GM21717 (cell line): ENCODE measurements at regions not wholly inside any gene's neighbourhood (a gene's known extent, or its start where the extent isn't known, plus 50 kb on each side); places are given as distances from the start of the nearest gene placed in this dataset.

Source experiments
- ATAC-seq: cut with Tn5 transposase; IDR thresholded peaks from one replicate; pipeline ENCODE4 v1.9.1; 2021; ENCODE audit warnings: mild to moderate bottlenecking, moderate library complexity; ENCODE audit not compliant: unreplicated experiment

DNA sequence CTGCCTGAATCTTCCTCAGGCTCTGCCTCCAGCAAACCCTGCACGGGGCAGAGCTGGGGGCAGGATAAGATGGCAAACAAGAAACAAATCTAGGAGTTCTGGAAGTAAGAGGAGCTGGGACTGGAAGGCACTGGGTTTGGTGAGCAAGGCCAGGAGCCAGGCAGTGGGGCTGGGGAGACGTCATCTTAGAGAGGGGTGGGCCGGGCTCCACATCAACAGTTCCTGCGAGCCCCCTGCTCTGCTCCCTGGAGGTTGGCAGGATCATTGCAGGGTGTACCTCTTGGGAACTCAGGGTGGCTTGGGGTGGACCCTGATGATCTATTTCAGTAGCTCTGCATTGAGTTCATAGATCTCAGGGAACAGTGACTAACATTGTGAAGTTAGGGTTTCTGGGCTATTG lies 87.3 kb upstream of the PRR23E start:
- no peak for ATAC-seq

DNA sequence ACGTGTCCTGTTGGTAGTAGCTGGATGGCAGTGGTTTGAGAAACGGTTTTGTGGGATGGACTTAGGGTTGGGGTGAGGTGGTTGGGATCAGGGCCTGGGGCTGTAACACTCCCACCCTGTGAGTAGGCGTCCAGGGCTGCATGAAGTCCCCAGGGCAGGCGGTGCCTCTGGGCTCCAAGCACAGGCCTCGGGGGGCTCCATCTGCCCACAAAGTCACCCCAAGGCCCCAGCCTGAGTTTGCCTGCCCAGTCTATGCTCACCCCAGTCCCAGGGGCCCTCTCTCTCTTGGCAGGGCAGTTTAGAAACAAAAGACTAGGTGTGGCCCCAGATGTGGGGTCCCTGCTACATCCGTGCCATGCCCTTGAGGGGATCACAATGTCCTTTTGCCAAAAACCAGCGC lies 86.9 kb upstream of the PRR23E start:
- ATAC-seq = no peak

- ATAC-seq = no peak
Observed at GRCh38 chr3:127106456-127106855, 86.5 kb upstream of the PRR23E start.

DNA sequence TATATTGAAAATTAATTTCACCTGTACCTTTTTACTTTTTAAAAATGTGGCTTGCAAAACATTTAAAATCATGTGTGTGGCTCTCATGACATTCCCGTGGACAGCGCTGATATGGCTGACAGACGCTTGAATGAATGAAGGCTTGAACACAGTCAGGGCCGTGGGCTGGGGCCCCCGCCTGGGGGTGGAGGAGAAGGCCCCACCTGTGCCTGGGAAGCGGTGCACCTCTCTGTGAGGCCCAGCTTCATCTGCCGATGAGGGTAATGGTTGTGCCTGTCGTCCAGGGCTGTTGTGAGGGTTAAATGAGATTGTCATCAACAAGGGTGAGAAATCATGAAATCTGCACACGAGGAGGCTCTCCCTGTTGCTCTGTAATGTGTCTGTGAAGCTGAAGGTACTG lies 85.9 kb upstream of the PRR23E start:
- ATAC-seq = no peak

DNA sequence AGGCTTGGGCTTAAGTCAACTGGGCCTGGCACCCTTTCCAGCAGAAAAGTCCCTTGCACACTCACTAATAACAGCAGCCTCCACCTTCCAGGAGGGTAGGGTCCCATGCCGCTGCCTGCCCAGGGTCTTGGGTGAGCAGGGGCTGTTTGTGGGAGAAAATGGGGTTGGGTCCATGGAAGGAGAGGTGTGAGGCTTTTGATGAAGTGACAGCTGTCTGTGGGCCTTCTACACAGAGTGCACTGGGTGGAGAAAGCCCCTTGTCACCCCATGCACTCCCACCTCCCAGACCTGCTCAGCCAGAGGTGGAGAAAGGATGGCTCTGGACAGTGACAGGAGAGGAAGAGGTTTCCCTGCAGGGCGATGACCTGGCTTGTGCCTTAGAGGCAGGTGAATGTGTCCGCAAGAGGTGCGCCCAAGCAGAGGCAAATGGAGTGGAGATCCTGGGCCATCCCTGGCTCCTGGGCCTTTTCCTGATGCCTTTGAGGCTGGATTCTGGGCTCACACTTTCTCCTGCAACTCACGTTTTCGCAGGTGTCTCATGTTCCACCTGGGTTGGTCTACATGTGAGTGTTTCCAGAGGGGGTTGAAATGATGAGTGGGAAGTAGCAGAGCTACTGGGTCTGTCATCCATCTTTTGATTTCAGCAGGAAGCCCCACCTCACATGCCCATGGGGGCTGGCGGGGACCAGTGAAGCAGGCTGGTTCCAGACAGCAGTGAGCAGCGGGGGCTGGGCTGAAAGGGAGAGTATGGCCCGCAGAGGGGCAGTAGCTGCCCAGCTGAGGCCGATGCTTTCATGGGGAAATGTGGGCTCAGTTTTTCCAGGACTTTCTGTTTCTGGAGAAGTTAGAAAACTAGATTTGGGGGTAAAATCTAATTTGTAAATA lies 85.2 kb upstream of the PRR23E start:
- ATAC-seq = no peak

DNA sequence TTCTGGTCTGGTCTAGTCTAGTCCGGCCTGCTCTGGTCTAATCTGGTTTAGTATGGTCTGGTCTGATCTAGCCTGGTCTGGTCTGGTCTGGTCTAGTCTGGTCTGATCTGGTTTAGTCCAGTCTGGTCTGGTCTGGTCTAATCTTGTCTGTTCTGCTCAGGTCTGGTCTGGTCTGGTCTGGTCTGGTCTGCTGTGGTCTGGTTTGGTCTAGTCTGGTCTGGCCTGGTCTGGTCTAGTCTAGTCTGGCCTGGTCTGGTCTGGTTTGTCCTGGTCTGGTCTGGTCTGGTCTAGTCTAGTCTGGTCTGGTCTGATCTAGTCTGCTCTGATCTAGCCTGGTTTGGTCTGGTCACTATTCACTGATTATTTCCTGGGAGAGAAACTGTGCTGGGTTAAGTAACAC lies 84.1 kb upstream of the PRR23E start:
- ATAC-seq = no peak

DNA sequence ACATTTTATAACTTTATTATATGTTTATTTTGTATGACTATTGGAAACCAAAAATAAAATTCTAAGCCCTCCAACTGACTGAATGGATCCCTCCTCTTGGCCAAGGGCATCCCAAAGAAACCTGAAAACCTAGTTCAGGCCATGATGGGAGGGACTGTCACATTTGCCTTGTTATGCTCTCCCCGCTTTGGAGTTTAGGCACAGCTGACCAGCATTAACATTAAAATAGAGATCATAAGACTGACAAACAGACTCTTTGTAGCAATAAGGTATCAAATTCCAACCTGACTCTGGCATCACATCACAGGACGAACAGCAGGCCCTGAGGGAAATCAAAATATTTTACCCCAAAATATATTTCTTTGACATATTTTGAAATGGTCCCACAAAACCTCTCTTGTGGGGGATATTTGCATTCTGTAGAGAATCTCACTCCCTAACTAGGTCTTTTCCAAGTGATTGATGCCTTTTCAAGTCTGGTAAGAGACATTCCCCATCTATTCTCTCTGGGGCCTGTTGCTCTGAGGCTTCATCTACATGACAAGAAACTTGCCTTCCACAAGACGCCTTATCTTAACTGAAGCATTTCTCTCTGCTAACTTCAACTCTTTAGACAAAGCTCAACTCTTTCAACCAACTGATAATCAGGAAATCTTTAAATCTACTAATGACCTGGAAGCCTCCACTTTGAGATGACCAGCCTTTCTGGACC lies 81.8 kb upstream of the PRR23E start:
- no peak for ATAC-seq

- no peak for ATAC-seq
Observed at GRCh38 chr3:127112796-127113570, 79.9 kb upstream of the PRR23E start.

DNA sequence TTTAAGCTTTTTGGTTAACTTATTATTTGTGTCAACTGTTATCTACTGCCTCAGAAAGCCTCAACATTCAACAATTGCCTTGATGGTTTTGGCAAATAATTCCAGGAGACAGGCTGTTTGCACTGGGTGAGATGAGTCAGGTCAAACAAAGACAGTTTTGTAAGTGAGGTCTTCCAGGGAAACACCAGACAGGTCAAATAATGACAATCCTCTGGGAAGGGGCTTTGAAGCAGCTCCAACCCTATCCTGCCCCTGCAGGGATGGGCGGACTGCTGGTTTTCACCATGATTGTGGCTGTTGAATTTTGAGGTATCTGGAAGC lies 79.4 kb upstream of the PRR23E start:
- no peak for ATAC-seq

GRCh38 chr3:127114337-127115070 lies 78.4 kb upstream of the PRR23E start:
- no peak for ATAC-seq

- no peak for ATAC-seq
Observed at GRCh38 chr3:127115691-127116351, 77.1 kb upstream of the PRR23E start.

DNA sequence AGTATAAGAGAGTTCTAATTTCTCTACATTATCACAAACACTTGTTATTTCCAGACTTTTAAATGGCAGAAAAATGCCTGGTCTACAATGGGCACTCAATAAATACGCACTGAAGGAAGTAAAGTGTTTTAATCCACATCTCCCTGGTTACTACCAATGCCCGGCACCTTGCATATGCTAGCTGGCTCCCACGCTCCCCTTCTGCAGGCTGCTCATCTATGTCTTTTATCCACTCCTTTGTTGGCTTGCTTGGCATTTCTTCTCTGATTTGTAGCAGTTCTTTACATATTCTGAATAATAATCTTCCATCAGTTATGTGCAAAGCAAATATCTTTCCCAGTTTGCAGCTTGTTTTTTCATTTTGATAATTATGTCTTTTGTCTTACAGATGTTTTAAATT lies 74.6 kb upstream of the PRR23E start:
- ATAC-seq = no peak

- ATAC-seq = no peak
Observed at GRCh38 chr3:127119693-127120464, 73.1 kb upstream of the PRR23E start.

- no peak for ATAC-seq
Observed at GRCh38 chr3:127120851-127121647, 71.9 kb upstream of the PRR23E start.

DNA sequence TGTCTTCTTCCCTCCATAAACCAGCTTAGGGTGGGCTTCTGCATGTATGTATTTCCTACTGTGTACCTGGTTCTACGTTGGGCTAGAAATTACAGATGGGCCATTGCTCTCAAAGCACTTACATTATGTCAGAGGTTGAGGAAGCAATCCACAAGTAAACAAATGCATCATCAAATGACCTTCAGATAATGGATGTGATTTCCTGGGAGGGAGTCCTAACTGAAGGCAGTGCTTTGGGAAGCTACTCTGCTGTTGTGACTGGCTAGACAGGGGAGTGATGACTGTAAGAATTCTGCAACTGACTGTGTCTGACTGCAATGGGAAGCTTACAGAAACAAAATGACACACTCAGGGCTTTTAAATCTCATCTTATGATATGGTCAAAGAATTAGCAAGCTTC lies 71.0 kb upstream of the PRR23E start:
- ATAC-seq = no peak

GRCh38 chr3:127123533-127123932 lies 69.4 kb upstream of the PRR23E start:
- no peak for ATAC-seq

DNA sequence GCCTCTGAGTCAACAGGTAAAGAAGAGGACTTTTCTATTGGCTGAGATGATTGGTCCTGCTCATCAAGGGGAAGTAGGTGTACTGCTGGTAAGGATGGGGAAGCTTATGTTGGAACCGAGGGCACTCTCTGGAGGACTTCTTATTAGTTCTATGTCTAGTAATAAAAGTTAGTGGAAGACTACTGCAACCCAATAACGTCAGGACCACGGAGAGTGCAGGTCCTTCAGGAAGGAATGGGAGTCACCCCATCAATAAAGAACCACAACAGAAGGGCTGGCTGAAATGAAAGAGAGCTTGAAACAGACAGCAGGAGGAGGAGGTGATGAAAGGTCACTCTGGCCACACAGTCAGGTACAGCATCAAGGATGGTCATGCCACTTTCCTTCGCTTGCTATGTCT lies 68.8 kb upstream of the PRR23E start:
- ATAC-seq = no peak

- no peak for ATAC-seq
Observed at GRCh38 chr3:127131424-127132170, 61.3 kb upstream of the PRR23E start.
